ENCODE measurements at regions not wholly inside any gene's neighbourhood (a gene's known extent, or its start where the extent isn't known, plus 50 kb on each side); places are given as distances from the start of the nearest gene placed in this dataset.

DNA sequence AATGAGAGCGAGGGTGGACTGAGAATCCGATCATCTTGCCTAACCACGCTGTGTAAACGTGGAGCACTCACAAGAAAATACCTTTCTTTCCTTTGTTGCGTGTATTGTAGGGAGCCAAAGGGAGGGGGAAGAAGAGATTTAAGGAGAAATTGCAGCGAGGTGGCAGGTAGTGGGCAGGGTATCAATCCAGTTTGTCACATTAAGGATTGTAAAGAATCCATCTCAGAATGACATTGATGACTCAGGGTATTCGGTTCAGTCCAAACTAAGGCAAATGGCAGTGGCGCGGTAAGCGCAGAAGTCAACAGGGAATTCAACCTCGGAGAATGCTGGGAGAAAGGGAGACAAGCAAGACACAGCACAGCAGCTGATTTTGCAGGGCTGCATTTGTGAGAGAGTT is 146.2 kb downstream of the ID4 start:
- TF ChIP-seq POLR2AphosphoS5 (IDR thresholded peaks at IDR 0.05; ENCODE audit: low read depth, low read length) (no peak), REST (IDR thresholded peaks at IDR 0.05; ENCODE audit: insufficient read depth in 1 of 2, low read depth in 2 of 2, low read length in 2 of 2) (no peak), SIN3A (IDR thresholded peaks at IDR 0.05; ENCODE audit: borderline replicate concordance, insufficient read depth, low read length) (no peak), TAF1 (IDR thresholded peaks at IDR 0.05; ENCODE audit: borderline replicate concordance, insufficient read depth, low read length) (no peak)

Measured in PFSK-1 (cell line).